OCI-LY1 (cell line): ENCODE measurements at regions not wholly inside any gene's neighbourhood (a gene's known extent, or its start where the extent isn't known, plus 50 kb on each side); places are given as distances from the start of the nearest gene placed in this dataset.

Source experiments
- H2AFZ ChIP-seq: fragments of 200-600 bp; sonication (generic), shearing (Covaris generic); 2 replicates; pipeline ENCODE4 v1.6.0; 2014; ENCODE audit warnings: antibody characterized with exemption, mild to moderate bottlenecking, low read length
- H3F3A ChIP-seq: fragments of 200-600 bp; sonication (generic), shearing (Covaris generic); 2 replicates; pipeline ENCODE4 v1.6.0; 2014; ENCODE audit warnings: mild to moderate bottlenecking, antibody characterized with exemption, low read length, moderate library complexity; ENCODE audit not compliant: insufficient read depth
- H3K27ac ChIP-seq: fragments of 200-600 bp; sonication (generic); 2 replicates; pipeline ENCODE4 v1.5.1; 2014; ENCODE audit warnings: low read length, mixed run types, mild to moderate bottlenecking, low read depth; ENCODE audit not compliant: poor library complexity, severe bottlenecking
- H3K27me3 ChIP-seq: fragments of 200-600 bp; sonication (generic); 2 replicates; pipeline ENCODE4 v1.6.0; 2014; ENCODE audit warnings: antibody characterized with exemption, mild to moderate bottlenecking, low read length, moderate library complexity; ENCODE audit not compliant: insufficient read depth
- H3K36me3 ChIP-seq: fragments of 200-600 bp; sonication (generic); 2 replicates; pipeline ENCODE4 v1.6.1; 2014; ENCODE audit warnings: mild to moderate bottlenecking, antibody characterized with exemption, low read length, moderate library complexity, mixed read lengths; ENCODE audit not compliant: insufficient read depth
- H3K4me1 ChIP-seq: fragments of 200-600 bp; sonication (generic); 2 replicates; pipeline ENCODE4 v1.5.1; 2014; ENCODE audit warnings: mild to moderate bottlenecking, low read length, moderate library complexity; ENCODE audit not compliant: insufficient read depth, severe bottlenecking
- H3K4me2 ChIP-seq: fragments of 200-600 bp; sonication (generic), shearing (Covaris generic); 2 replicates; pipeline ENCODE4 v1.6.1; 2014; ENCODE audit warnings: low read length
- H3K4me3 ChIP-seq: fragments of 200-600 bp; sonication (generic); 2 replicates; pipeline ENCODE4 v1.5.1; 2014; ENCODE audit warnings: low read length, low read depth, mild to moderate bottlenecking, mixed read lengths; ENCODE audit not compliant: poor library complexity, severe bottlenecking
- H3K79me2 ChIP-seq: fragments of 200-600 bp; shearing (Covaris generic); 2 replicates; pipeline ENCODE4 v1.6.1; 2016; ENCODE audit warnings: mixed run types, low read length, mixed read lengths; ENCODE audit not compliant: insufficient read depth
- H3K9ac ChIP-seq: fragments of 200-600 bp; sonication (generic), shearing (Covaris generic); 2 replicates; pipeline ENCODE4 v1.6.1; 2014; ENCODE audit warnings: mild to moderate bottlenecking, low read length, mixed read lengths
- H3K9me2 ChIP-seq: fragments of 200-600 bp; sonication (generic), shearing (Covaris generic); 2 replicates; pipeline ENCODE4 v1.6.1; 2014; ENCODE audit warnings: low read depth, mild to moderate bottlenecking, low read length, mixed read lengths
- H3K9me3 ChIP-seq: fragments of 200-600 bp; shearing (Covaris generic); 2 replicates; pipeline ENCODE4 v1.6.1; 2014; ENCODE audit warnings: low read length, mixed read lengths
- H4K20me1 ChIP-seq: fragments of 200-600 bp; sonication (generic), shearing (Covaris generic); 2 replicates; pipeline ENCODE4 v1.6.0; 2016; ENCODE audit warnings: mild to moderate bottlenecking, low read length; ENCODE audit not compliant: insufficient read depth
- EZH2 ChIP-seq: fragments of 200-600 bp; sonication (generic), shearing (Covaris generic); IDR thresholded peaks from 2 replicates; pipeline ENCODE4 v1.8.0; 2017; ENCODE audit warnings: borderline replicate concordance, mixed run types, mild to moderate bottlenecking, antibody characterized with exemption, low read length, moderate library complexity, mixed read lengths
- TF ChIP-seq, protein P1 (sequence below): fragments of 200-600 bp; sonication (generic), shearing (Covaris generic); IDR thresholded peaks from 2 replicates; pipeline ENCODE4 v1.5.1; 2017; ENCODE audit warnings: mild to moderate bottlenecking, antibody characterized with exemption, low read length, moderate library complexity, mixed read lengths

DNA sequence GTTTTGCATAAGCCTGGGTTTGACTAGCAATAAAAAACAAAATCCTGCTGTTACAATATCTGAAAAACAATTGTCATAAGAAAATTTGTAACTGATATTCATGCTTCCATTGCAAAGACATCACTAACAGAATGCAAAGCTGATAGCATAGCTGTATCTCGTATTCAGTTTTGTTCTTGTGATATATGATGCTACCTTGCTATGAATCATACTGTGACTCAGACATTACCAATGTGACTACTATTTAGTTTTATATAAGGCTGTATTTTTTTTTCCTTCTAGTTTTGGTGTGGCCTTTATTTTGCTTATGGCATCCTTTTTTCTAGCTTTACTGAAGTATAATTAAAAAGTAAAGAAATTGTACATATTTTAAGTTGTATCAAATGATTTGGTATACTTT is 1381.8 kb downstream of the MRPL39 start:
- H3K27me3 ChIP-seq = no peaks in the 10 kb centered on the region
- no peak overlapping the region for H3K4me3 ChIP-seq
- no peaks in the 10 kb centered on the region for H3K9me3 ChIP-seq
- no peaks in the 10 kb centered on the region for H3K36me3 ChIP-seq
- H3K9ac ChIP-seq = no peak overlapping the region
- H3K27ac ChIP-seq = no peak overlapping the region
- no peak overlapping the region for H3K4me2 ChIP-seq
- no peaks in the 10 kb centered on the region for H4K20me1 ChIP-seq
- no peaks in the 10 kb centered on the region for H3F3A ChIP-seq
- no peaks in the 10 kb centered on the region for H3K9me2 ChIP-seq
- TF ChIP-seq, protein P1, sequence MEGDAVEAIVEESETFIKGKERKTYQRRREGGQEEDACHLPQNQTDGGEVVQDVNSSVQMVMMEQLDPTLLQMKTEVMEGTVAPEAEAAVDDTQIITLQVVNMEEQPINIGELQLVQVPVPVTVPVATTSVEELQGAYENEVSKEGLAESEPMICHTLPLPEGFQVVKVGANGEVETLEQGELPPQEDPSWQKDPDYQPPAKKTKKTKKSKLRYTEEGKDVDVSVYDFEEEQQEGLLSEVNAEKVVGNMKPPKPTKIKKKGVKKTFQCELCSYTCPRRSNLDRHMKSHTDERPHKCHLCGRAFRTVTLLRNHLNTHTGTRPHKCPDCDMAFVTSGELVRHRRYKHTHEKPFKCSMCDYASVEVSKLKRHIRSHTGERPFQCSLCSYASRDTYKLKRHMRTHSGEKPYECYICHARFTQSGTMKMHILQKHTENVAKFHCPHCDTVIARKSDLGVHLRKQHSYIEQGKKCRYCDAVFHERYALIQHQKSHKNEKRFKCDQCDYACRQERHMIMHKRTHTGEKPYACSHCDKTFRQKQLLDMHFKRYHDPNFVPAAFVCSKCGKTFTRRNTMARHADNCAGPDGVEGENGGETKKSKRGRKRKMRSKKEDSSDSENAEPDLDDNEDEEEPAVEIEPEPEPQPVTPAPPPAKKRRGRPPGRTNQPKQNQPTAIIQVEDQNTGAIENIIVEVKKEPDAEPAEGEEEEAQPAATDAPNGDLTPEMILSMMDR = no peak
- no peak for TF ChIP-seq EZH2
- no peaks in the 10 kb centered on the region for H3K79me2 ChIP-seq
- H2AFZ ChIP-seq = no peak overlapping the region
- no peaks in the 10 kb centered on the region for H3K4me1 ChIP-seq

DNA sequence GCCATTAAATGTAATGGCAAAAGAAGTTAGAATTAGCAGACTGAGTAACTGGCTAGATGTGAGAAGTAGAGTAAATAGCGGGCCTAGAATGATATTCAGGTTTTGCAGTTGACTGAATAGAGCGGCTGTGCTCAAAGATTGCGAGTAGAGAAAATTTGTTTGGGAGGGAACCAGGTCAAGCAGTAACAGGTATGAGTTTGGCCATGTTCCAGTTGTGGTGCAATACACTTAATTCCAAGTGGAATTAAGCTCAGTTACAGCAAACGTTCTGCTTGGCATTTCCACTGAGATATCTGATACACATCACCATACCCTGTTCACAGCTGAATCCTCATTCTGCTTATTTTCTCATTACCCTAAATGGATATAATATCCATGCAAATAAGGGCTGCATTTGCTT is 1382.9 kb downstream of the MRPL39 start:
- no peak overlapping the region for H3K9ac ChIP-seq
- no peaks in the 10 kb centered on the region for H3K79me2 ChIP-seq
- H3K9me3 ChIP-seq = no peaks in the 10 kb centered on the region
- H4K20me1 ChIP-seq = no peaks in the 10 kb centered on the region
- H3K27ac ChIP-seq = no peak overlapping the region
- no peak overlapping the region for H2AFZ ChIP-seq
- no peaks in the 10 kb centered on the region for H3K36me3 ChIP-seq
- H3F3A ChIP-seq = no peaks in the 10 kb centered on the region
- TF ChIP-seq, protein P1 = no peak
- no peak for TF ChIP-seq EZH2
- no peak overlapping the region for H3K4me3 ChIP-seq
- no peaks in the 10 kb centered on the region for H3K4me1 ChIP-seq
- no peaks in the 10 kb centered on the region for H3K27me3 ChIP-seq
- H3K4me2 ChIP-seq = no peak overlapping the region
- no peaks in the 10 kb centered on the region for H3K9me2 ChIP-seq

DNA sequence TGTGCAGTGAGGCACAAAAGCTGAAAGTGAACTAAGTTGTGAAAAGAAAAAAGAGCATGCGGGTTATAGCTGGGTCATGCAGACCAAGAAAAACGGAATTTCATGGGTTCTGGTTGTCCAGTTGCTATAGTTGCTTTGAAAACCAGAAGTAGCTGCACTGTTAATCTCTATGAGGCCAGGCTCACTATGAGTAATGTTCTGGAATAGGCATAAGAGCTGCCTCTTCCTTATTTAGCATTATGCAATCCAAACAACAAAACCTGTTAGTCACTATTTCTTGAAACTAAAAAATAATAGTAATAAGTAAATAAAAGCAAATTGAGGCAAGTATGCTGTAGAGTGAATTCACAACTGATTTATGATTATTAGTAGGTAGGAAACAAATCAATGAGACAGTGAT is 1383.7 kb downstream of the MRPL39 start:
- no peak for TF ChIP-seq EZH2
- TF ChIP-seq, protein P1 = no peak
- no peaks in the 10 kb centered on the region for H3K36me3 ChIP-seq
- no peak overlapping the region for H3K4me3 ChIP-seq
- no peaks in the 10 kb centered on the region for H3K4me1 ChIP-seq
- H3K79me2 ChIP-seq = no peaks in the 10 kb centered on the region
- H3K9ac ChIP-seq = no peak overlapping the region
- no peak overlapping the region for H3K4me2 ChIP-seq
- no peak overlapping the region for H3K27ac ChIP-seq
- no peak overlapping the region for H2AFZ ChIP-seq
- no peaks in the 10 kb centered on the region for H3F3A ChIP-seq
- no peaks in the 10 kb centered on the region for H3K27me3 ChIP-seq
- no peaks in the 10 kb centered on the region for H4K20me1 ChIP-seq
- no peaks in the 10 kb centered on the region for H3K9me3 ChIP-seq
- no peaks in the 10 kb centered on the region for H3K9me2 ChIP-seq
